Nucleus accumbens (tissue), 56 donors: ENCODE measurements at regions not wholly inside any gene's neighbourhood (a gene's known extent, or its start where the extent isn't known, plus 50 kb on each side); places are given as distances from the start of the nearest gene placed in this dataset.
"Not testable (repeated sequence)": the region's sequence is repeated elsewhere in the genome, so short reads cannot be mapped to it uniquely, and the experiment has no call there.

Experiments used
- DNase-seq, 56 donors: peaks; one replicate each; lab custom pipeline; 2025; lab: John Stamatoyannopoulos, UW

- DNase-seq, result no peak
Observed at GRCh38 chr7:104264285-104264684, 56.5 kb upstream of the ORC5 start.

- no peak for DNase-seq
Observed at GRCh38 chr7:104267701-104268368, 60.0 kb upstream of the ORC5 start.

GRCh38 chr7:104271948-104272347 lies 56.5 kb upstream of the LHFPL3 start:
- DNase-seq, result no peak

GRCh38 chr7:104272767-104273384 lies 55.5 kb upstream of the LHFPL3 start:
- peak in 11 of 56 donors; percentile 0 to 18 (median 1) for DNase-seq

- DNase-seq, result peak in 13 of 56 donors; percentile 3 to 55 (median 20)
Observed at GRCh38 chr7:104275900-104276299, 52.5 kb upstream of the LHFPL3 start.

- not testable (repeated sequence) for DNase-seq
Observed at GRCh38 chr7:104276730-104277129, 51.7 kb upstream of the LHFPL3 start.
